Pulmonary artery endothelial cell (primary cell): ENCODE measurements at regions not wholly inside any gene's neighbourhood (a gene's known extent, or its start where the extent isn't known, plus 50 kb on each side); places are given as distances from the start of the nearest gene placed in this dataset.

Source experiments
- DNase-seq: peaks from one replicate; pipeline ENCODE4 v3.0.0-alpha.2; 2011; ENCODE audit warnings: low read depth, low spot score

GRCh38 chr2:220157312-220157711 is 529.9 kb downstream of the SLC4A3 start:
- no peak for DNase-seq

DNA sequence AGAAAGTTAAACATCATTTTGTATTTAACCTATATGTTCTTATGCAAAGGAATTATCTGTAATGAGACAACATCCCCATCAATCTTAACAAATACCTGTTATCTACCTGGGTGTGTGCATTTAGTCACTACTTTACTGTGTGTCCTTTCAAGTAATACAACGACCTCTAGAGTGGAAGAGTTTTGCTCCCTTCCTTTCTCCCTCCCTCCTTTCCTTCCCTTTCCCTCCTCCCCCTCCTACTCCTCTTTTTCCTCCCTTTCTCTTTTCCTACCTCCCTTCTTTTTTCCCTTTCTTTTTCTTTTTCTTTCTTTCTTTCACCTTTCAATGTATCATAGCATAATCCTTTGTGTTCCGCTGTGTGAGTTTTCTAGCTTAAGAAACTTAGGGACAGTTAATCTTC is 532.3 kb downstream of the SLC4A3 start:
- DNase-seq, result no peak

DNA sequence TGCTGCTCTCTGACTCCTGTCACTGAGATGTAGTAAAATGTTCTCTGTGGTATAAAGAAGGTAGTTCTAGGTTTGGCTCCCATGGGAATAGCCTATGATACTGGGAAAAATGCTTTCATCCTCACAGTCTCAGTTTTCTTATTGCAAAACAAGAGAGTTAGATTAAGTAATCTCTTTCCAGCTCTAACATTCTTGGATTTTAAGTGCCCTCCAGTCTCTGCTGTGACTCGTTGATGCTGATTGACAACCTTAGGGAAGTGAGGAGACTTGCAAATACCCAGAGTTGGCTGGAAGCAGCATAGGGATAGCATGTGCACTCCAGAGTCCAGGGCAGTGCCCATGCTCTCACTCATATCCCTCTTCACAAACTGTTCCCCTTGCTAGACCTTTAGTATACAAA is 534.9 kb downstream of the SLC4A3 start:
- DNase-seq, result no peak

DNA sequence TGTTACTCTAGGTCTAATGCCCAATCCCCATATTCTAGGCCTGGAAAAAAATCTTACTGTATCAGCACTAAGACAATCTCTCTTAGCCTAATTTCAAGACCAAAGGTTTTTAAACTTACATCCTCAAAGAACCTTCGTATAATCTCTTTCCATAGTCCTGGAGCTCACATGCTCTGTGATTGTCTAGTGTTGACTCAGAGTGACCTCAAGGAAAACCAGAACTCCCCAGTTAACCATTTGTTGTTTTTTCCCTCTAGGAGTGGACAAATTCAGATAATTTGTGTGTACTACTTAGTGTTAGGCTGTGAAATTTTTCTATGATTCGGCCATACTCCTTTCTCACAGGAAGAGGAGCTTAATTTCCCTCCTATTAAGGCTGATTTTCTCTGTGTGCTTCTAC is 536.1 kb downstream of the SLC4A3 start:
- no peak for DNase-seq

DNA sequence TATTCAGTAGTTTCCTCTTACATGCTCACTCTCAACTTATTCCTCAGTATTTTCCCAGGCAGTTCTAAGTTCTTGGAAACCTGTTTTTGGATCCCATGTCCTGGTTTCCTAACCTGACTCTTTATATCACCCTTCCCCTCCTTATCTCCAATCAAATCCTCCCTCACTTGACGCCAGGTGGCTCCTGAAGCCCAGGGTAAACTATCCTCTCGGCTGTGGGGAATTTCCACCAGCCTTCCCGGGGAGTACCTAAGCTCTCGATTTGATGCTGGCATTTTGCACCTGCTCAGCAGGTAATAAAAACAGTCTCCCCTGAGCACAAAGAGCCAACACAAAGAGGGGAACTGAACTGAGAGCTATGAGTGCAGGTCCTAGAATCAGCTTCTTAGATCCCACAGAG is 538.0 kb downstream of the SLC4A3 start:
- DNase-seq, result no peak

GRCh38 chr2:220166616-220167015 is 539.2 kb downstream of the SLC4A3 start:
- DNase-seq, result no peak

DNA sequence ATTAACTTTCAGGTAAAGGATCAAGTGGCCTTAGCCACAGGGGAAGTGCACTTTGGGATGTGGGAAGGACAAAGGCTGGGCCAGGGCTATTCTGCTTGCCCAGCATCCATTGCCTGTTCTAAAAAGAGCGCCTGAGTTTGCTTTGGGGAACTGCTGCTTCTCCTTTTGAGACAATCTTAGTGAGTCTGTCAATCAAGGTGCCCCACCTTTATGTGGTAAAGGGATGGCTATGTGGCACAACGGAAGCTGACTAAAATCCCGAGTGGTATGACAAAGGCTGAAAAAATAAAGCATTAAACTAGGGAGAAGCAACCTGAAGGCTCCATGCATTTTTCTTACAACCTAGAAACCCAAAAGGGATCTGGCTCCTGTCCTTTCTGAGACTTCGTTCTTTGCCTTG is 540.5 kb downstream of the SLC4A3 start:
- no peak for DNase-seq

- no peak for DNase-seq
Observed at GRCh38 chr2:220168891-220169546, 541.6 kb downstream of the SLC4A3 start.

GRCh38 chr2:220174826-220175225 is 547.4 kb downstream of the SLC4A3 start:
- DNase-seq, result no peak

DNA sequence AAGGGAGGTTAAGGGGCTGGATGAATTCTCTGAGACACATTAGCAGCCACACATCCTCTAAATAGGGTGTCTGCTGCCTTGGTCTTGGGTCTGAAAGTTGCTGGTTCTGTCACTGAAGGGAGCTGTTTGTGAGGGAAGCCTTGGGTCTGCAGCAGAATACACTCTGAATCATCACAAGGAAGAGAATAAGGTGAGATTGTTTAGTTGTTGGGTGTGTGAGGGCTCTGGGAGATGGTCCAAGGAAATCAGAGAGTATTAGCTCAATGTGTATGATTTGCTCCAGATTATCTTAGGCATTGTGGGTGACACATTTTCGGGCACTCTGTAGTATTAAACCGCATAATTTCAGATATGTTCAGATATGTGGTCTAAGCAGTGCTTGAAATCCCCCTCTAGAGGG is 548.5 kb downstream of the SLC4A3 start:
- no peak for DNase-seq

GRCh38 chr2:220178991-220179695 is 551.7 kb downstream of the SLC4A3 start:
- no peak for DNase-seq

- DNase-seq, result no peak
Observed at GRCh38 chr2:220181165-220181564, 553.7 kb downstream of the SLC4A3 start.

- no peak for DNase-seq
Observed at GRCh38 chr2:220182790-220183189, 555.4 kb downstream of the SLC4A3 start.

- no peak for DNase-seq
Observed at GRCh38 chr2:220185766-220186305, 558.4 kb downstream of the SLC4A3 start.

- no peak for DNase-seq
Observed at GRCh38 chr2:220188031-220188430, 560.6 kb downstream of the SLC4A3 start.

DNA sequence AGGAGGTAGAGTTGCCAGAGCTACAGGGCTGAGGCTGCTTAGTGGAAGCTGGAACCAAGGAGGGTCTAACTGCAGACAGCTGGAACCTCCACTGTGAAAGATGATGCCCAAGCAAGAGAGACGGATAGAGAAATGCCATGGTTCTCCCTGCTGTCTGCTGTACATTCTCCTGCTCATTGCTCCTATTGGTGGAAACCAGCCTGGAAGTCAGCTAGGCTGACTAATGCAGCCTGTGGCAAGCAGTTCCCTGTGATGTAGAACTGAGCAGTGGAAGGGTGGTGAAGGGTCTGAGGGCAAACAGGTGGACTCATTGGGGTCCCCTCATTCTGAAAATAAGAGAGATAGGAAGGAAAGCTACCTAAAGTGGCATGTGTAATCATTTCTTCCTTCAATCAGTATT is 563.6 kb downstream of the SLC4A3 start:
- DNase-seq, result no peak

GRCh38 chr2:220191737-220192136 is 564.3 kb downstream of the SLC4A3 start:
- no peak for DNase-seq

DNA sequence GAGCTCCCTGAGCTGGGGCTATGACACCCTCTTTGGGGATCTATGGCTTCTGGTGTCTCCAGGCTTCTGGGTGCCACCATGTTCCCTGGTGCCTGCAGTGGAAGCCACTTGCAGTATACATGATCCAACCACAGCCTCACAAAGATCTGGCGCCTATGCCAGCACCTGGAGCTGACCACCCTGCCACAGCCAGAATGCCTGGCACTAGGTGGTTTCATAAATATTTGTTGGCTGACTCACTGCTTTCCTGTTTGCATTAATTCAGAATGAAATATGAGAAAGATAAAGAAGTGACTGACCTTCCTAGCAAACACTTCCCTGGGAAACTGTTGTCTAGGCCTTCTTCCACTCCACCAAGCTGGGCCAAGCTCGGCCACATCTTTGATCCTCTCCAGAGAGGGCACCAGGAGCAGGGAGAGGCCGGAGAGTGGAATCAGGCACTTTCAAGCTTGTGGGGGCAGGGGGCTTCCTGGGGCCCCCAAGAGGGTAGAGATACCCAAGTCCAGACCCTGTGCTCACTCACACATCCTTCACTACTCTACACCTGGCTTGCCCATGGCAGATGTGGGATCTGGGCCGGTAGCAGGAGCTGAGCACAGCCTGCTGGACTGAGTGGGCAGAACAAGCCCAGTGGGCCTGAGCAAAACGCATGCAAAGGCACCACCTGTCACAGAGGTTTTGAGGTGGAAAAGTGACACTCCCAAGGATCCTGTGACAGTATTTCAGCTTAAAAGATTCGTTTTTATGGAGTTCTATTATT is 565.7 kb downstream of the SLC4A3 start:
- DNase-seq, result no peak

DNA sequence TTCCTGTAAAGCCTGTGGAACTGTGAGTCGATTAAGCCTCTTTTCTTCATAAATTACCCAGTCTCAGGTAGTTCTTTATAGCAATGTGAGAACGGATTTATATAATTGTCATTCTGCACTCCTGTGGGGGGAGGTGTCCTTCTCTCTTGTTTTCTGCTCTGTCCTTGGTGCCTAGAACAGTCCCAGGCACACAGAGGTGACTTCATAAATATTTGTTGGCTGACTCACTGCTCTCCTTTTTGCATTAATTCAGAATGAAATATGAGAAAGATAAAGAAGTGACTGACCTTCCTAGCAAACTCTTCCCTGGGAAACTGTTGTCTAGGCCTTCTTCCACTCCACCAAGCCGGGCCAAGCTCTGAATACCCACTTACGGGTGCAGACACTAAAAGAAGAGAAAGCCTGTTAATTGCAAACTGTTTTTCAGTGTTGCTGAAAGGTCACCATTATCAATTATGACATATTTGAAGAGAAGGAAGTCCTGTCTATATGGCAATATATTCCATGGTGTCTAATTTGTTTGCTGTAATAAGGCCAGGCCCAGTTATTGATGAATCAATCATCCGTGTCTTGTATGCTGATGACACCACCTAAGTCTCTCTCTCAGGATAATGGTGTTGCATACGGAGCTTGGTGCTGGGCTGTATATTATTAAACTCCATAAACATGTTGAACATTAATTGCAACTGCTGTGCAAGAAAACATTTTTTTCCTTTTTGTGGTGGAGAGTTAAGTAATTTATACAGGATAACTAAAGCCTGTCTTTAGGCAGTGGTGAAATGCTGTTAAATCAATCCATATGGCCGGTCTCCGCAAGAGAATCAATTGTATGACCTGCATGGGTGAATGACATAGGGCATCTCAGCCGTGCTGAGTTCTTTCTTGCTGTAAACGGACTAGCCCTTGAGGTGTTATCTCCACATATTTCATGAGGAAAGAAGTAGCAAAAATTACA is 567.5 kb downstream of the SLC4A3 start:
- DNase-seq, result no peak

GRCh38 chr2:220198896-220199295 is 571.5 kb downstream of the SLC4A3 start:
- DNase-seq, result no peak

GRCh38 chr2:220202066-220202465 is 574.6 kb downstream of the SLC4A3 start:
- DNase-seq, result no peak
